CD4-positive, alpha-beta T cell (primary cell): ENCODE measurements at regions not wholly inside any gene's neighbourhood (a gene's known extent, or its start where the extent isn't known, plus 50 kb on each side); places are given as distances from the start of the nearest gene placed in this dataset.

Experiments
- ATAC-seq: fragments of 200-7000 bp; cut with Tn5 transposase; one replicate; pipeline ENCODE4 v1.10.0; 2022; ENCODE audit warnings: mild to moderate bottlenecking; ENCODE audit not compliant: poor library complexity
- CTCF ChIA-PET: fragments of 350-600 bp; sonication (Branson Sonifier 250); formaldehyde crosslinking; loops from one replicate; lab custom pipeline; 2021; ENCODE audit warnings: antibody characterized with exemption, inconsistent platforms; lab: Charles Lee
- POLR2A ChIA-PET: fragments of 350-600 bp; sonication (Branson Sonifier 250); formaldehyde crosslinking; loops from one replicate; lab custom pipeline; 2021; ENCODE audit warnings: antibody characterized with exemption, inconsistent platforms; lab: Charles Lee
- DNase-seq, 14 experiments: peaks; one replicate each; pipeline ENCODE4 v3.0.0-alpha.2; 2013 to 2020; ENCODE audit warnings: mixed read lengths in 2 of 14
- H3K27ac ChIP-seq, 2 donors: one replicate each; pipeline versions ENCODE4 v1.5.1 to v1.7.0; 2013; ENCODE audit warnings: low read length in 2 of 2, low read depth in 1 of 2, mild to moderate bottlenecking in 1 of 2
- H3K27me3 ChIP-seq, 2 experiments: 1 replicate in 1 of 2; 2 replicates in 1 of 2; pipeline versions ENCODE4 v1.6.1 to v1.7.0; 2013; ENCODE audit warnings: low read length in 2 of 2, control low read depth in 1 of 2, mild to moderate bottlenecking in 1 of 2, moderate library complexity in 1 of 2; ENCODE audit not compliant: insufficient read depth in 2 of 2, control insufficient read depth in 1 of 2
- H3K36me3 ChIP-seq: one replicate; pipeline ENCODE4 v1.6.1; 2013; ENCODE audit warnings: low read length, control low read depth; ENCODE audit not compliant: insufficient read depth
- H3K4me1 ChIP-seq: one replicate; pipeline ENCODE4 v1.6.1; 2013; ENCODE audit warnings: low read length, control low read depth; ENCODE audit not compliant: insufficient read depth
- H3K4me3 ChIP-seq: one replicate; pipeline ENCODE4 v1.5.1; 2013; ENCODE audit warnings: mild to moderate bottlenecking, low read length, moderate library complexity
- H3K9me3 ChIP-seq, 2 experiments: 1 replicate in 1 of 2; 2 replicates in 1 of 2; pipeline versions ENCODE4 v1.6.1 to v1.7.0; 2013; ENCODE audit warnings: low read length in 2 of 2, mild to moderate bottlenecking in 2 of 2, control low read depth in 1 of 2, moderate library complexity in 1 of 2; ENCODE audit not compliant: control insufficient read depth in 1 of 2, insufficient read depth in 1 of 2
- H3K27ac Mint-ChIP-seq: one replicate; pipeline ENCODE4 v1.8.0; 2020; ENCODE audit warnings: mixed read lengths
- H3K27me3 Mint-ChIP-seq: one replicate; pipeline ENCODE4 v1.8.0; 2021; ENCODE audit warnings: mixed read lengths
- H3K36me3 Mint-ChIP-seq: one replicate; pipeline ENCODE4 v1.8.0; 2021; ENCODE audit warnings: low read depth, mixed read lengths
- H3K4me1 Mint-ChIP-seq: one replicate; pipeline ENCODE4 v1.8.0; 2021; ENCODE audit warnings: low read depth, mixed read lengths
- H3K4me3 Mint-ChIP-seq: one replicate; pipeline ENCODE4 v1.8.0; 2020; ENCODE audit warnings: mild to moderate bottlenecking, mixed read lengths
- H3K9me3 Mint-ChIP-seq: one replicate; pipeline ENCODE4 v1.8.0; 2020; ENCODE audit warnings: mixed read lengths
- intact Hi-C, 2 experiments: fragments of 100-400 bp; cut with DNase I in 1 of 2; cut with micrococcal nuclease in 1 of 2; formaldehyde crosslinking; loops; one replicate each; pipeline versions ENCODE4 v1.15.1 to v1.9.0; 2023 to 2025; cut with DNase I, micrococcal nuclease
- TF ChIP-seq, protein P1 (sequence below): fragments of 200-600 bp; IDR thresholded peaks from one replicate; pipeline ENCODE4 v1.8.0; 2022; ENCODE audit warnings: antibody characterized with exemption, mild to moderate bottlenecking

- Histone ChIP-seq H3K9me3 (peaks cover 0 to 19% of the 10 kb centered on the region in 2 experiments), H3K4me3 (no peak overlapping the region), H3K4me1 (no peaks in the 10 kb centered on the region), H3K36me3 (no peaks in the 10 kb centered on the region), H3K27me3 (no peaks in the 10 kb centered on the region), H3K27ac (no peak overlapping the region)
- no peak for ATAC-seq
- ChIA-PET CTCF (no interaction called here), POLR2A (no interaction called here)
- TF ChIP-seq, protein P1, sequence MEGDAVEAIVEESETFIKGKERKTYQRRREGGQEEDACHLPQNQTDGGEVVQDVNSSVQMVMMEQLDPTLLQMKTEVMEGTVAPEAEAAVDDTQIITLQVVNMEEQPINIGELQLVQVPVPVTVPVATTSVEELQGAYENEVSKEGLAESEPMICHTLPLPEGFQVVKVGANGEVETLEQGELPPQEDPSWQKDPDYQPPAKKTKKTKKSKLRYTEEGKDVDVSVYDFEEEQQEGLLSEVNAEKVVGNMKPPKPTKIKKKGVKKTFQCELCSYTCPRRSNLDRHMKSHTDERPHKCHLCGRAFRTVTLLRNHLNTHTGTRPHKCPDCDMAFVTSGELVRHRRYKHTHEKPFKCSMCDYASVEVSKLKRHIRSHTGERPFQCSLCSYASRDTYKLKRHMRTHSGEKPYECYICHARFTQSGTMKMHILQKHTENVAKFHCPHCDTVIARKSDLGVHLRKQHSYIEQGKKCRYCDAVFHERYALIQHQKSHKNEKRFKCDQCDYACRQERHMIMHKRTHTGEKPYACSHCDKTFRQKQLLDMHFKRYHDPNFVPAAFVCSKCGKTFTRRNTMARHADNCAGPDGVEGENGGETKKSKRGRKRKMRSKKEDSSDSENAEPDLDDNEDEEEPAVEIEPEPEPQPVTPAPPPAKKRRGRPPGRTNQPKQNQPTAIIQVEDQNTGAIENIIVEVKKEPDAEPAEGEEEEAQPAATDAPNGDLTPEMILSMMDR = no peak
- no peaks in the 10 kb centered on the region for H3K36me3 Mint-ChIP-seq
- DNase-seq = no peak
- no peaks in the 10 kb centered on the region for H3K9me3 Mint-ChIP-seq
- no peak overlapping the region for H3K27ac Mint-ChIP-seq
- H3K4me3 Mint-ChIP-seq = no peak overlapping the region
- intact Hi-C loops = no loop called here
- H3K27me3 Mint-ChIP-seq = no peaks in the 10 kb centered on the region
- H3K4me1 Mint-ChIP-seq = no peaks in the 10 kb centered on the region
These were observed 431.1 kb downstream of the LRRIQ3 start for GRCh38 chr1:73766786-73767348.

DNA sequence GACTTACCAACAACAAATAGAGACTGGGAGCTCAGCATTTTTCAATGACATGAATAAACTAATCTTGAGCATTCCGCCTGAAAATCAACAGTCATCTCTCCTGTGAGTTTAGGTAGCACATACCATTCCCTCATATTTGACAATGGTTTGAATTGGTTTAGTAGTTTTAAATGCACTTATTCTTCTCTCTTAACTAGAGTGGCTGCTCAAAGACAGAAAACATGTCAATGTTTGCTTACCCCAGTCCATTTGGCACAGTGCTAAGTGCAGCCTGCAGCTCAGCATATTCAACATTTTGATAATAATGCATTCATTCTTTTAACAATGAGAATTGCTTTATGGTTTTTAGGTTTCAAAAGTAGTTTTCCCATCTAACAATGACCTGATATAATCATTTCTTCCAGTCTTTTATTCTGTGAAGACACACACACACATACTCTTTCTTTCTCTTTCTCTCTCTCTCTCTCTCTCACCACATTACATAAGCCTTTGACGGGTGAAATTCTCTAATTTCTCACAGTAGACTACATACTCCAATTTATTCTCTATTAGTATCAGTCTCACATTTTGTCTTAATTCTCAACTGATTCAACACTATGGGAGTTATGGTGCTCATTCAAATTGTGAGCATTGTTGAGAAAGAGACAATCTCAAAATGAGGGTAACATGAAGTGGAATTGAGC lies 432.3 kb downstream of the LRRIQ3 start:
- no peaks in the 10 kb centered on the region for H3K4me1 ChIP-seq
- Mint-ChIP-seq H3K36me3 (no peaks in the 10 kb centered on the region), H3K4me1 (no peaks in the 10 kb centered on the region), H3K4me3 (no peak overlapping the region), H3K27me3 (no peaks in the 10 kb centered on the region), H3K9me3 (no peaks in the 10 kb centered on the region), H3K27ac (no peak overlapping the region)
- H3K27me3 ChIP-seq = no peaks in the 10 kb centered on the region
- no peak for ATAC-seq
- no peak overlapping the region for H3K4me3 ChIP-seq
- TF ChIP-seq, protein P1 = no peak
- no peaks in the 10 kb centered on the region for H3K36me3 ChIP-seq
- H3K27ac ChIP-seq = no peak overlapping the region
- no peak for DNase-seq
- CTCF ChIA-PET = interaction anchor here (1.3 kb wide), 1 partner anchor 9 kb away, joined by 3 read pairs; no protein-coding TSS in a partner anchor
- POLR2A ChIA-PET = no interaction called here
- intact Hi-C loops = no loop called here
- peaks cover 0 to 12% of the 10 kb centered on the region in 2 experiments for H3K9me3 ChIP-seq

DNA sequence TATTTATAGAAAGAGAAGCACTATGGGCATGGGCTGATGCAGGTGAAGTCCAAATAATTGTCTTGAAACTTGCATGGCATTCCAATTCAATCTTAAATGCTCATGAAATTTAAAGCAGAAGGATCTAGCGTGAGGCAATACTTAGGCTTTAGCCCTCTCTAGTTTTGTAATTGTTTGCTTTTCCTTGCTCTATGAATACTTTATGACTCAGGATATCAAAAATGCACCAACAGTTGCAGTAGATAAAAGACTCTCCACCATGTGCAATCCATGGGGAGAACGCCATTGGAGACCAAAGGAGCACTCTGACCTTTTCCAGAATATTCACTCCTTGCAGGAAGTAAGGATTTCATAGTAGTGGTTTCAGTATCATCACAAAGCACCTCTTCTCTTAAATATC lies 436.4 kb downstream of the LRRIQ3 start:
- Histone ChIP-seq H3K9me3 (no peaks in the 10 kb centered on the region), H3K27ac (no peak overlapping the region), H3K36me3 (no peaks in the 10 kb centered on the region), H3K4me1 (no peaks in the 10 kb centered on the region), H3K27me3 (no peaks in the 10 kb centered on the region), H3K4me3 (no peak overlapping the region)
- no peaks in the 10 kb centered on the region for H3K4me1 Mint-ChIP-seq
- TF ChIP-seq, protein P1 = no peak
- H3K27ac Mint-ChIP-seq = no peak overlapping the region
- ATAC-seq = no peak
- DNase-seq = no peak
- no peaks in the 10 kb centered on the region for H3K9me3 Mint-ChIP-seq
- no peaks in the 10 kb centered on the region for H3K27me3 Mint-ChIP-seq
- no peaks in the 10 kb centered on the region for H3K36me3 Mint-ChIP-seq
- intact Hi-C loops = no loop called here
- CTCF ChIA-PET = no interaction called here
- no peak overlapping the region for H3K4me3 Mint-ChIP-seq
- POLR2A ChIA-PET = no interaction called here
